Nephron (organoid): ENCODE measurements at regions not wholly inside any gene's neighbourhood (a gene's known extent, or its start where the extent isn't known, plus 50 kb on each side); places are given as distances from the start of the nearest gene placed in this dataset.

ENCODE experiments used
- H3K27ac Mint-ChIP-seq, 3 experiments: 2 replicates each; pipeline ENCODE4 v1.8.0; 2020; ENCODE audit warnings: mixed read lengths in 3 of 3, mild to moderate bottlenecking in 2 of 3, moderate library complexity in 1 of 3
- H3K27me3 Mint-ChIP-seq: 2 replicates; pipeline ENCODE4 v1.8.0; 2021; ENCODE audit warnings: low read depth, mild to moderate bottlenecking, moderate library complexity, mixed read lengths
- H3K36me3 Mint-ChIP-seq: 2 replicates; pipeline ENCODE4 v1.8.0; 2020; ENCODE audit warnings: low read depth, mixed read lengths
- H3K4me1 Mint-ChIP-seq: 2 replicates; pipeline ENCODE4 v1.8.0; 2020; ENCODE audit warnings: mixed read lengths
- H3K4me3 Mint-ChIP-seq, 3 experiments: 2 replicates each; pipeline ENCODE4 v1.8.0; 2020; ENCODE audit warnings: mild to moderate bottlenecking in 3 of 3, mixed read lengths in 3 of 3, moderate library complexity in 2 of 3
- H3K9me3 Mint-ChIP-seq: 2 replicates; pipeline ENCODE4 v1.8.0; 2020; ENCODE audit warnings: mixed read lengths
- CTCF ChIP-seq, 3 experiments: fragments of 200-600 bp; sonication (generic); IDR thresholded peaks; one replicate each; pipeline ENCODE4 v1.5.0; 2021; ENCODE audit warnings: antibody characterized with exemption in 3 of 3; ENCODE audit not compliant: unreplicated experiment in 3 of 3

GRCh38 chr1:68317543-68317942 is 85.2 kb upstream of the WLS start:
- H3K36me3 Mint-ChIP-seq: no peaks in the 10 kb centered on the region
- H3K4me1 Mint-ChIP-seq: peaks cover 27% of the 10 kb centered on the region
- H3K27ac Mint-ChIP-seq: no peak overlapping the region
- no peaks in the 10 kb centered on the region for H3K9me3 Mint-ChIP-seq
- H3K27me3 Mint-ChIP-seq: no peaks in the 10 kb centered on the region
- no peak for TF ChIP-seq CTCF (IDR thresholded peaks at IDR 0.05; ENCODE audit: unreplicated experiment in 3 of 3)
- no peak overlapping the region for H3K4me3 Mint-ChIP-seq

GRCh38 chr1:68314151-68314780 is 81.9 kb upstream of the WLS start:
- H3K36me3 Mint-ChIP-seq: no peaks in the 10 kb centered on the region
- H3K4me1 Mint-ChIP-seq: peaks cover 17% of the 10 kb centered on the region
- TF ChIP-seq CTCF (IDR thresholded peaks at IDR 0.05; ENCODE audit: unreplicated experiment in 3 of 3): no peak
- H3K27me3 Mint-ChIP-seq: no peaks in the 10 kb centered on the region
- H3K9me3 Mint-ChIP-seq: no peaks in the 10 kb centered on the region
- H3K4me3 Mint-ChIP-seq: no peak overlapping the region
- H3K27ac Mint-ChIP-seq: peak overlapping the region in 2 of 3 experiments; percentile 24 to 68

- Mint-ChIP-seq H3K4me1 (peaks cover 17% of the 10 kb centered on the region), H3K27me3 (no peaks in the 10 kb centered on the region), H3K9me3 (no peaks in the 10 kb centered on the region), H3K4me3 (no peak overlapping the region), H3K27ac (peak overlapping the region in 2 of 3 experiments; percentile 24 to 68), H3K36me3 (no peaks in the 10 kb centered on the region)
- TF ChIP-seq CTCF (IDR thresholded peaks at IDR 0.05; ENCODE audit: unreplicated experiment in 3 of 3): no peak
Observed at GRCh38 chr1:68313735-68314134, 81.4 kb upstream of the WLS start.

GRCh38 chr1:68308034-68308433 is 75.7 kb upstream of the WLS start:
- no peak for TF ChIP-seq CTCF (IDR thresholded peaks at IDR 0.05; ENCODE audit: unreplicated experiment in 3 of 3)
- no peaks in the 10 kb centered on the region for H3K4me1 Mint-ChIP-seq
- no peaks in the 10 kb centered on the region for H3K9me3 Mint-ChIP-seq
- no peak overlapping the region for H3K27ac Mint-ChIP-seq
- H3K27me3 Mint-ChIP-seq: no peaks in the 10 kb centered on the region
- no peak overlapping the region for H3K4me3 Mint-ChIP-seq
- no peaks in the 10 kb centered on the region for H3K36me3 Mint-ChIP-seq

GRCh38 chr1:68307378-68307787 is 75.1 kb upstream of the WLS start:
- H3K4me3 Mint-ChIP-seq: no peak overlapping the region
- H3K36me3 Mint-ChIP-seq: no peaks in the 10 kb centered on the region
- TF ChIP-seq CTCF (IDR thresholded peaks at IDR 0.05; ENCODE audit: unreplicated experiment in 3 of 3): no peak
- no peaks in the 10 kb centered on the region for H3K27me3 Mint-ChIP-seq
- no peaks in the 10 kb centered on the region for H3K4me1 Mint-ChIP-seq
- H3K9me3 Mint-ChIP-seq: no peaks in the 10 kb centered on the region
- no peak overlapping the region for H3K27ac Mint-ChIP-seq

- Mint-ChIP-seq H3K27ac (no peak overlapping the region), H3K27me3 (peaks cover 6% of the 10 kb centered on the region), H3K4me3 (no peak overlapping the region), H3K9me3 (no peaks in the 10 kb centered on the region), H3K36me3 (no peaks in the 10 kb centered on the region), H3K4me1 (peaks cover 7% of the 10 kb centered on the region)
- TF ChIP-seq CTCF (IDR thresholded peaks at IDR 0.05; ENCODE audit: unreplicated experiment in 3 of 3): no peak
Observed at GRCh38 chr1:68301471-68302001, 69.2 kb upstream of the WLS start.
